Thyroid gland (tissue), 4 donors: ENCODE measurements at regions not wholly inside any gene's neighbourhood (a gene's known extent, or its start where the extent isn't known, plus 50 kb on each side); places are given as distances from the start of the nearest gene placed in this dataset.

Source experiments
- DNase-seq, 2 donors: peaks; one replicate each; pipeline ENCODE4 v3.0.0-alpha.2; 2019
- H3K27ac ChIP-seq, 3 donors: fragments of 200-600 bp; sonication (generic); 1 replicate in 2 of 3; 2 replicates in 1 of 3; pipeline ENCODE4 v1.5.1; 2016 to 2019; ENCODE audit warnings: mild to moderate bottlenecking in 1 of 3, moderate library complexity in 1 of 3
- H3K27me3 ChIP-seq: fragments of 200-600 bp; sonication (generic); one replicate; pipeline ENCODE4 v1.5.1; 2019
- H3K36me3 ChIP-seq, 2 donors: fragments of 200-600 bp; sonication (generic); one replicate each; pipeline ENCODE4 v1.5.1; 2016 to 2019
- H3K4me1 ChIP-seq, 2 donors: fragments of 200-600 bp; sonication (generic); one replicate each; pipeline ENCODE4 v1.5.1; 2017 to 2019
- H3K4me3 ChIP-seq, 3 donors: fragments of 200-600 bp; sonication (generic); replicated peaks in 1 of 3; 1 replicate in 2 of 3; 2 replicates in 1 of 3; pipeline ENCODE4 v1.5.1; 2016; ENCODE audit warnings: mild to moderate bottlenecking in 1 of 3
- H3K9me3 ChIP-seq: fragments of 200-600 bp; sonication (generic); one replicate; pipeline ENCODE4 v1.5.1; 2017
- CTCF ChIP-seq, 6 experiments: fragments of 200-600 bp in 3 of 6; fragments of 450-650 bp in 3 of 6; sonication (generic) in 3 of 6; IDR thresholded peaks; one replicate each; pipeline ENCODE4 v1.5.1; 2016 to 2019; ENCODE audit warnings: antibody characterized with exemption in 6 of 6, mild to moderate bottlenecking in 2 of 6, inconsistent platforms in 1 of 6, moderate library complexity in 1 of 6
- POLR2A ChIP-seq, 2 donors: fragments of 450-650 bp; IDR thresholded peaks; one replicate each; pipeline ENCODE4 v1.6.1; 2017; ENCODE audit warnings: antibody characterized with exemption in 2 of 2, mild to moderate bottlenecking in 2 of 2, moderate library complexity in 1 of 2
- WGBS, 2 donors: methylation state at CpG; one replicate each; pipeline ENCODE4 v1.1.5; 2017; 5-methylcytosine and 5-hydroxymethylcytosine counted together
- intact Hi-C: fragments of 100-400 bp; cut with DNase I; formaldehyde crosslinking; loops from one replicate; pipeline ENCODE4 v1.15.1; 2023

GRCh38 chr6:139951172-139951571 lies 576.7 kb upstream of the CITED2 start:
- H3K27ac ChIP-seq: no peak overlapping the region
- H3K36me3 ChIP-seq: no peaks in the 10 kb centered on the region
- no peaks in the 10 kb centered on the region for H3K4me1 ChIP-seq
- WGBS, 2 donors: 62 to 66% methylated on average over 3 of the region's 3 CpGs
- H3K9me3 ChIP-seq: no peaks in the 10 kb centered on the region
- H3K27me3 ChIP-seq: no peaks in the 10 kb centered on the region
- H3K4me3 ChIP-seq: no peak overlapping the region
- DNase-seq: no peak
- TF ChIP-seq POLR2A (IDR thresholded peaks at IDR 0.05): no peak
- TF ChIP-seq CTCF (IDR thresholded peaks at IDR 0.05): no peak
- intact Hi-C loops: no loop called here

GRCh38 chr6:139944976-139945375 lies 570.5 kb upstream of the CITED2 start:
- TF ChIP-seq POLR2A (IDR thresholded peaks at IDR 0.05): no peak
- no peak for TF ChIP-seq CTCF (IDR thresholded peaks at IDR 0.05)
- 95 to 98% methylated on average over 2 of the region's 2 CpGs for WGBS, 2 donors
- H3K4me1 ChIP-seq: peaks cover 0 to 5% of the 10 kb centered on the region in 2 donors
- no peak for DNase-seq
- intact Hi-C loops: no loop called here
- H3K4me3 ChIP-seq: no peak overlapping the region
- no peaks in the 10 kb centered on the region for H3K9me3 ChIP-seq
- H3K27ac ChIP-seq: no peak overlapping the region
- H3K27me3 ChIP-seq: no peaks in the 10 kb centered on the region
- no peaks in the 10 kb centered on the region for H3K36me3 ChIP-seq

GRCh38 chr6:139944131-139944530 lies 569.7 kb upstream of the CITED2 start:
- Histone ChIP-seq H3K27me3 (no peaks in the 10 kb centered on the region), H3K27ac (no peak overlapping the region), H3K9me3 (no peaks in the 10 kb centered on the region), H3K4me1 (peaks cover 0 to 5% of the 10 kb centered on the region in 2 donors), H3K4me3 (no peak overlapping the region), H3K36me3 (no peaks in the 10 kb centered on the region)
- TF ChIP-seq POLR2A (IDR thresholded peaks at IDR 0.05) (no peak), CTCF (IDR thresholded peaks at IDR 0.05) (no peak)
- intact Hi-C loops: no loop called here
- WGBS, 2 donors: 83 to 86% methylated on average over 3 of the region's 3 CpGs
- DNase-seq: no peak

- Histone ChIP-seq H3K36me3 (no peaks in the 10 kb centered on the region), H3K27me3 (no peaks in the 10 kb centered on the region), H3K4me3 (no peak overlapping the region), H3K9me3 (no peaks in the 10 kb centered on the region), H3K4me1 (peaks cover 0 to 5% of the 10 kb centered on the region in 2 donors), H3K27ac (no peak overlapping the region)
- intact Hi-C loops: no loop called here
- no peak for TF ChIP-seq POLR2A (IDR thresholded peaks at IDR 0.05)
- no peak for TF ChIP-seq CTCF (IDR thresholded peaks at IDR 0.05)
- no peak for DNase-seq
Measured at GRCh38 chr6:139943391-139943790, 568.9 kb upstream of the CITED2 start.

GRCh38 chr6:139942331-139942730 lies 567.9 kb upstream of the CITED2 start:
- intact Hi-C loops: no loop called here
- H3K27me3 ChIP-seq: no peaks in the 10 kb centered on the region
- no peak for TF ChIP-seq POLR2A (IDR thresholded peaks at IDR 0.05)
- TF ChIP-seq CTCF (IDR thresholded peaks at IDR 0.05): no peak
- no peaks in the 10 kb centered on the region for H3K9me3 ChIP-seq
- WGBS, 2 donors: 87 to 88% methylated on average over 5 of the region's 5 CpGs
- no peak overlapping the region for H3K27ac ChIP-seq
- H3K4me1 ChIP-seq: peaks cover 0 to 5% of the 10 kb centered on the region in 2 donors
- H3K4me3 ChIP-seq: no peak overlapping the region
- no peaks in the 10 kb centered on the region for H3K36me3 ChIP-seq
- no peak for DNase-seq
